ENCODE measurements at regions not wholly inside any gene's neighbourhood (a gene's known extent, or its start where the extent isn't known, plus 50 kb on each side); places are given as distances from the start of the nearest gene placed in this dataset.

DNA sequence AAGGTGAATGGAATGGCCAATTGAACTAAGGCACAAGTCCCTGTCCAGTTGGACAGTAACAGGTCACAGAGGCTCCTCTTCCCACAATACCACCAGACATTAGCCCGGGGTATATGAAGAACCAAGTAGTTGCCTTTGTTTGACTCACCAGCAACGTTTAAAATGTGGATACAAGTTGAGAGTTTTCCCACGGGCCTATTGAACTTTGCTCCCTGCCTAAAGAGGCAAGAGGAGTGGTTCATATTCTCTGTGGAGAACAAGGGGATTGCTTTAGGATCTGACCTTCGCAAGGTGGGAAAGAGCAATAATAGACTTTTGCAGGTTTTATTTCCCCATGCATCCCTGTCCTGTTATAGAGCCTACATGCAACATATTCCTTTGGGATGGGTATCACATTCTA lies 177.2 kb downstream of the POU4F1 start:
- DNase-seq (ENCODE audit: low spot score): no peak

GRCh38 chr13:78420814-78421213 lies 182.5 kb downstream of the POU4F1 start:
- no peak for DNase-seq (ENCODE audit: low spot score)

- no peak for DNase-seq (ENCODE audit: low spot score)
Observed at GRCh38 chr13:78413887-78414553, 189.3 kb downstream of the POU4F1 start.

DNA sequence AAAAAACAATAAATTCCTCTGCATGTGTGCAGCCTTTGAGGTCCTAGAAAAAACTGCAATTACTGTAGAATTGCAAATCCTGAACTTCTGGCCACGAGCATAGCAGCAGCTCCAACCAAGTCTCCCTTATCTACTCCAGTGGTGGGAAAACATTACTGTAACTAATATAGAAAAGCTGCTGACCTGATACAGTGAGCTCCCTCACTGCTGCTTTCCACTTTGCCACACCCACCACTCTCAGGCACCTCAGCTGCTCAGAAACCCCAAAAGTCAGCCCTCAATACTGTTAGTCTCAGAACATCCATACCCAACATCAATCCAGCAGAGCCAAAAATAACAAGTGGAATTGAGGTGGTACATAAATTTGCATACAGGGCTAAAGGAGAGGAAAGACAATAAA lies 192.5 kb downstream of the POU4F1 start:
- DNase-seq (ENCODE audit: low spot score): no peak

DNA sequence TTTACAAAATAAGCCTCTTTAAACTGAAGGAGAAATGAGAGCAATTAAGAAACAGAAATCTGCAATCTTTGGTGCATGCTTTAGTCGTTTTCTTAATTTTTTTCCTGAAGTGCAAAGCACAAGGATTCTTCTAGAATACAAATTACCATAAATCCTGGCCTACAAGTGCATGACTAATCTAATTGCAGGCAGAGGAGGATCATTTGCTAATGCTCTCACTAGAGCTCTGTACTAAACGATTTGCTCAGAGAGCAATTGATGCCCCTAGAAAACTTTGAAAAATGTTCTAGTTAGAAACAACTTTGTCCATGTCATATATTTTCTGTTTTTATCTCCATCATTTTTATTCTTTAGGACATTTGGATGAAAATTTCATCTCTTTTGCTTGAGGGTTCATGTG lies 193.2 kb downstream of the POU4F1 start:
- no peak for DNase-seq (ENCODE audit: low spot score)

- DNase-seq (ENCODE audit: low spot score): no peak
Observed at GRCh38 chr13:78409172-78409571, 194.2 kb downstream of the POU4F1 start.

GRCh38 chr13:78404846-78405360 lies 198.4 kb downstream of the POU4F1 start:
- no peak for DNase-seq (ENCODE audit: low spot score)

- DNase-seq (ENCODE audit: low spot score): no peak
Observed at GRCh38 chr13:78402708-78403400, 200.5 kb downstream of the POU4F1 start.

- DNase-seq (ENCODE audit: low spot score): no peak
Observed at GRCh38 chr13:78401873-78402707, 201.3 kb downstream of the POU4F1 start.

DNA sequence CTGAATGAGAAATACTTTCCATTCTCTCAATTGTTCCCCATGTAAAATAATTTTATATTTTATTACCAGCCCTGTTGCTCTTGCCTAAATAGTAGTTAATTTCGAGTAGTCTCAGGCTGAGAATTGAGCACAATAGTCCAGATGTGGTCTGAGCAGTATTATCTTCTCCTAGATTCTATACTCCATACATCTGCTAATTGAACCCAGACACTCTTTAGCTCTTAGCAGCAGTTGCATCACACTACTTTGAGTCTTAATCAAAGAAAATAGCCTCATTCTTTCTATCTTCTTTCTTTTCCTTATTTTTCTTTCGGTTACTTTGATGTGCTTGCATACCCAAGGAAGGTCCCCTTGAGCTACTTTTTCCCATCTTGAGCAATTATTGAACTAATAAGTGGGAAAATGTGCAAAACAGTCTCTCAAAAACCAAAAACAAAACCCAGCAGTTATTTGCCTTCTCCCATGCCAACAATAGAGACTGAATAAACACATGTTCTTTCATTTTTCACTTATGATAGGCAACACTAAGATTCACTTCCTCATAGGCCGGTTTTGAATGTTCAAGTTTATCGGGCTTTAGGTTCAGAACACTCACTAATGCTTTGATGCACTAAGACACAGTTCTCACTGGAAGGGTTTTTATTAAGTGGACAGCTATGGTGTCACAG lies 204.5 kb downstream of the POU4F1 start:
- DNase-seq (ENCODE audit: low spot score): no peak

GRCh38 chr13:78393286-78394142 lies 209.8 kb downstream of the POU4F1 start:
- DNase-seq (ENCODE audit: low spot score): no peak

GRCh38 chr13:78383899-78384298 lies 219.5 kb downstream of the POU4F1 start:
- DNase-seq (ENCODE audit: low spot score): no peak

GRCh38 chr13:78383071-78383484 lies 220.3 kb downstream of the POU4F1 start:
- no peak for DNase-seq (ENCODE audit: low spot score)

DNA sequence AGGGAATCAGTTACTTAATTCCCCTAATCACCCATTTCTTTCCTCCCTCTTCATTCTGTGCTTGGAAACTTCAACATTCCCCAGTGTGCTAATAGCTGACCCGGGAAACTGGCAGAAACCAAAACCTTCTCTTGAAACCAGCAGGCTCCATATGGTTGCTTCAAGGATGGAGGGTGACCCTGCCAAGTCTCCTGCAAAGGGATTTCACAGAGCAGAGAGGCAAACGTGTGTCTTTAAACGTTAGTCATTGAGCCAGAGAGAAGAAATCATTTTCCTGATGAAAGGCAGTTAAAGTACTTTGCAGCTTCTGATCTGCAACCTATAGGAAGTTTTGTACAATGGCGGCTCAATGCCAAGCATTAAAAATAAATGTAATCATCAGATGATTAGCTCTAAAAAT lies 220.9 kb downstream of the POU4F1 start:
- DNase-seq (ENCODE audit: low spot score): no peak

GRCh38 chr13:78376822-78377221 lies 226.5 kb downstream of the POU4F1 start:
- no peak for DNase-seq (ENCODE audit: low spot score)

- DNase-seq (ENCODE audit: low spot score): no peak
Observed at GRCh38 chr13:78376033-78376432, 227.3 kb downstream of the POU4F1 start.

- no peak for DNase-seq (ENCODE audit: low spot score)
Observed at GRCh38 chr13:78372581-78372980, 230.8 kb downstream of the POU4F1 start.

DNA sequence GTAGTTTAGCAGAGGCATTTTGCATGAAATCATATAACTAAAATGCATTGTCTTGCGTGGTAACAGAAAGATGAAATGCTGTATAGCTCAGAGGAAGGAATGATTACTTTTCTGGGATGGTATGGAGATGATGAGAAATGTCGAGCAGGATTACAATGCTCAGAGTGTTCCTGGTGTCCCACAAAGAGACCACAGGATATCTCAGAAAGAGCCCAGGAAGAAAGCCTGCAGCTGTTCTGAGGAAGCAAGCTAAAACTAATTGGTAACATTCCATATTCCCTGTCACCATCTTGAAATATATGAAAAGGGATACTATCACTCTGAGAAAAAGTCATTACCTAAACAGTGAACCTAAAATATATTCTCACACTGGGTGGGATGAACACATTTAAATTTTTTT lies 233.1 kb downstream of the POU4F1 start:
- no peak for DNase-seq (ENCODE audit: low spot score)

- DNase-seq (ENCODE audit: low spot score): no peak
Observed at GRCh38 chr13:78364711-78365110, 238.6 kb downstream of the POU4F1 start.

- DNase-seq (ENCODE audit: low spot score): no peak
Observed at GRCh38 chr13:78341032-78341431, 262.3 kb downstream of the POU4F1 start.

DNA sequence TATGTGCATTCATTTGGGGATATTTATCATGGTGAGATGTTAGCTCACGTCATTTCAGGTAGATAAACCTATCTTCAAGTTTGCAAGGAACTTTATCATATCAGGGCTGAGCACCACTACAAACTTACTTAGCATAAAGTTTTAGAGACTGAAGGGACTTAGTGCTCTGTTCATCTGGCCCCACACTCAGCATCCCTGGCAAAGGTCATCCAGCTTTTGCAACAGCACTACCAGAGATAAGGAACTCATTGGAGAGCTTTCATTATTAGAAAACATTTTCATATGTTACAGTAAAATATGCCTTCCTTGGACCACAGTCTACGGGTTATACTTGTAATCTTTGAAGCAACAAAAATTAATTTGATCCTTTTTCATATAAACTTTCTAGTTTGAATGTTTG lies 263.4 kb downstream of the POU4F1 start:
- no peak for DNase-seq (ENCODE audit: low spot score)

Data from COLO829 (cell line).